ENCODE measurements at regions not wholly inside any gene's neighbourhood (a gene's known extent, or its start where the extent isn't known, plus 50 kb on each side); places are given as distances from the start of the nearest gene placed in this dataset.
"Not testable (repeated sequence)": the region's sequence is repeated elsewhere in the genome, so short reads cannot be mapped to it uniquely, and the experiment has no call there.

- no peak overlapping the region for H3K4me3 ChIP-seq
- WGBS, 2 experiments (ENCODE audit: low coverage in 1 of 2, low lambda C conversion rate in 2 of 2, missing lambda C conversion rate in 2 of 2), result 42 to 51% methylated on average over 2 of the region's 2 CpGs
- H2AFZ ChIP-seq, result no peak overlapping the region
- H3K4me1 ChIP-seq (ENCODE audit: insufficient read depth), result no peaks in the 10 kb centered on the region
- no peaks in the 10 kb centered on the region for H3K9me3 ChIP-seq (ENCODE audit: low read depth)
- TF ChIP-seq EZH2phosphoT487 (IDR thresholded peaks at IDR 0.05; ENCODE audit: insufficient read depth, low read depth), result no peak
- no peak for TF ChIP-seq EZH2 (IDR thresholded peaks at IDR 0.05; ENCODE audit: insufficient read depth, poor library complexity, severe bottlenecking)
- no peaks in the 10 kb centered on the region for H3K36me3 ChIP-seq (ENCODE audit: low read depth)
- no peaks in the 10 kb centered on the region for H3K79me2 ChIP-seq (ENCODE audit: insufficient read depth)
- no peaks in the 10 kb centered on the region for H3K27me3 ChIP-seq (replicated peaks; ENCODE audit: insufficient read depth)
- no peak overlapping the region for H3K9ac ChIP-seq
- no peaks in the 10 kb centered on the region for H4K20me1 ChIP-seq (ENCODE audit: insufficient read depth)
- DNase-seq, result no peak
- in situ Hi-C loops (cut with MboI), result no loop called here
- no peak overlapping the region for H3K27ac ChIP-seq
- no peaks in the 10 kb centered on the region for H3F3A ChIP-seq (ENCODE audit: insufficient read depth)
- no peaks in the 10 kb centered on the region for H3K9me2 ChIP-seq (ENCODE audit: insufficient read depth)
- H3K4me2 ChIP-seq (ENCODE audit: unreplicated experiment), result no peak overlapping the region
Observed at GRCh38 chr6:14239097-14239496, 121.5 kb downstream of the CD83 start.

- Histone ChIP-seq H3K9me3 (ENCODE audit: low read depth) (no peaks in the 10 kb centered on the region), H3K9me2 (ENCODE audit: insufficient read depth) (no peaks in the 10 kb centered on the region), H3K27ac (no peak overlapping the region), H3K4me3 (no peak overlapping the region), H3K9ac (no peak overlapping the region), H3K4me1 (ENCODE audit: insufficient read depth) (no peaks in the 10 kb centered on the region), H4K20me1 (ENCODE audit: insufficient read depth) (no peaks in the 10 kb centered on the region), H2AFZ (no peak overlapping the region), H3K4me2 (ENCODE audit: unreplicated experiment) (no peak overlapping the region), H3K36me3 (ENCODE audit: low read depth) (no peaks in the 10 kb centered on the region), H3K79me2 (ENCODE audit: insufficient read depth) (no peaks in the 10 kb centered on the region), H3K27me3 (replicated peaks; ENCODE audit: insufficient read depth) (no peaks in the 10 kb centered on the region), H3F3A (ENCODE audit: insufficient read depth) (no peaks in the 10 kb centered on the region)
- 43 to 47% methylated on average over 5 of the region's 5 CpGs for WGBS, 2 experiments (ENCODE audit: low coverage in 1 of 2, low lambda C conversion rate in 2 of 2, missing lambda C conversion rate in 2 of 2)
- TF ChIP-seq EZH2 (IDR thresholded peaks at IDR 0.05; ENCODE audit: insufficient read depth, poor library complexity, severe bottlenecking), result no peak
- TF ChIP-seq EZH2phosphoT487 (IDR thresholded peaks at IDR 0.05; ENCODE audit: insufficient read depth, low read depth), result no peak
- no peak for DNase-seq
- in situ Hi-C loops (cut with MboI), result no loop called here
Observed at GRCh38 chr6:14240411-14241166, 123.0 kb downstream of the CD83 start.

GRCh38 chr6:14241255-14242070 lies 123.9 kb downstream of the CD83 start:
- Histone ChIP-seq H3K27ac (no peak overlapping the region), H3K9me3 (ENCODE audit: low read depth) (no peaks in the 10 kb centered on the region), H2AFZ (no peak overlapping the region), H3K36me3 (ENCODE audit: low read depth) (no peaks in the 10 kb centered on the region), H3K4me3 (no peak overlapping the region), H3F3A (ENCODE audit: insufficient read depth) (no peaks in the 10 kb centered on the region), H3K4me1 (ENCODE audit: insufficient read depth) (no peaks in the 10 kb centered on the region), H3K9me2 (ENCODE audit: insufficient read depth) (no peaks in the 10 kb centered on the region), H4K20me1 (ENCODE audit: insufficient read depth) (no peaks in the 10 kb centered on the region), H3K4me2 (ENCODE audit: unreplicated experiment) (no peak overlapping the region), H3K9ac (no peak overlapping the region), H3K27me3 (replicated peaks; ENCODE audit: insufficient read depth) (no peaks in the 10 kb centered on the region), H3K79me2 (ENCODE audit: insufficient read depth) (no peaks in the 10 kb centered on the region)
- in situ Hi-C loops (cut with MboI), result no loop called here
- 43 to 54% methylated on average over 5 of the region's 5 CpGs for WGBS, 2 experiments (ENCODE audit: low coverage in 1 of 2, low lambda C conversion rate in 2 of 2, missing lambda C conversion rate in 2 of 2)
- no peak for TF ChIP-seq EZH2phosphoT487 (IDR thresholded peaks at IDR 0.05; ENCODE audit: insufficient read depth, low read depth)
- no peak for TF ChIP-seq EZH2 (IDR thresholded peaks at IDR 0.05; ENCODE audit: insufficient read depth, poor library complexity, severe bottlenecking)
- DNase-seq, result no peak

GRCh38 chr6:14242912-14243311 lies 125.3 kb downstream of the CD83 start:
- H3K4me1 ChIP-seq (ENCODE audit: insufficient read depth); H3F3A ChIP-seq (ENCODE audit: insufficient read depth); H4K20me1 ChIP-seq (ENCODE audit: insufficient read depth); H3K9me2 ChIP-seq (ENCODE audit: insufficient read depth); H3K4me2 ChIP-seq (ENCODE audit: unreplicated experiment); H3K9ac ChIP-seq; H3K27ac ChIP-seq; H2AFZ ChIP-seq; H3K4me3 ChIP-seq; H3K36me3 ChIP-seq (ENCODE audit: low read depth); in situ Hi-C loops (cut with MboI); H3K79me2 ChIP-seq (ENCODE audit: insufficient read depth); DNase-seq; H3K9me3 ChIP-seq (ENCODE audit: low read depth); H3K27me3 ChIP-seq (replicated peaks; ENCODE audit: insufficient read depth): not testable (repeated sequence)
- WGBS, 2 experiments (ENCODE audit: low coverage in 1 of 2, low lambda C conversion rate in 2 of 2, missing lambda C conversion rate in 2 of 2), result 63 to 71% methylated on average over 2 of the region's 2 CpGs

All from GM23248 (cell line).